NCI-H2227 (cell line): ENCODE measurements at regions not wholly inside any gene's neighbourhood (a gene's known extent, or its start where the extent isn't known, plus 50 kb on each side); places are given as distances from the start of the nearest gene placed in this dataset.

Source experiments
- DNase-seq: peaks from one replicate; lab custom pipeline; 2025; ENCODE audit not compliant: unreplicated experiment; lab: John Stamatoyannopoulos, UW

- no peak for DNase-seq
Observed at GRCh38 chr2:239607517-239608191, 206.8 kb upstream of the HDAC4 start.

GRCh38 chr2:239606741-239607516, 206.1 kb upstream of the HDAC4 start:
- no peak for DNase-seq

DNA sequence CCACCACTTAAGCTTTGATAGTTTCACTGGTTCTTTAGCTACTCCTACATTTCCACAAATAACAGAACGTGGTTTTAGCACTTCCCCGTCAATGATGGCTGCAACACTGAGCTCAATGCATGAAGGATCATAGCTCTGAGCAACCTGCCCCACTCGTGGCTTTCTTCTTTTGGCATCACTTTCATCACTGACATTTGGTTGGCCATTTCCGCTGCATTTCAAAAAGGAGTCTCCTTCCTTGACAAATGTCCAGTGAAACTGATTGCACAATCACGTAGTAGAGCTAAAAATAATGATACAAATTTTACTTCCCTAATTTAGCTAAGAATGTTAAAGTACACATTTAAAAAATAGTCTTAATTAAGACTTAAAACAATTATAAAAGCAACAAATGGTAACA, 205.2 kb upstream of the HDAC4 start:
- DNase-seq, result no peak

- no peak for DNase-seq
Observed at GRCh38 chr2:239605409-239605808, 204.6 kb upstream of the HDAC4 start.

- no peak for DNase-seq
Observed at GRCh38 chr2:239604861-239605260, 204.0 kb upstream of the HDAC4 start.

GRCh38 chr2:239603411-239604356, 202.9 kb upstream of the HDAC4 start:
- no peak for DNase-seq

GRCh38 chr2:239602290-239603282, 201.8 kb upstream of the HDAC4 start:
- no peak for DNase-seq

DNA sequence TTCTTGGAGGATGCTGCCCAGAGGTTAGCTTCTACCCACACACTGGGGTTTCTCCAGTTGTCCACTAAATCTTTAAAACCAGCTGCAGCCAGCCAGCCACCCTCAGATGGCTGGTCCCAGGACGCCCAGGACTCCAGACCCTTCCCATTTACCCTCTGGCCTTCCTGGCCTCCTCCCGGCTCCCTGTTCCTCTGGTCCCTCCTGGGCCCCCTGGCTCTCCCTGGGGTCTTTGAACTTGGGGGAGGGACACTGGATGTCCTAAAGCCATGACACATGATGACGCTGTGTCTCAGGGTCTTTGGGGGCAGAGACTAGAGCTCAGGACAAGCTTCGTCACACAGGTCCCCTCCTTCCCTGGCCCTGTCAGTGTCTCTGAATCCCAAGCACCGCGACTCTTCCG, 201.1 kb upstream of the HDAC4 start:
- no peak for DNase-seq

- DNase-seq, result no peak
Observed at GRCh38 chr2:239601201-239601851, 200.5 kb upstream of the HDAC4 start.

- no peak for DNase-seq
Observed at GRCh38 chr2:239600650-239601049, 199.8 kb upstream of the HDAC4 start.

DNA sequence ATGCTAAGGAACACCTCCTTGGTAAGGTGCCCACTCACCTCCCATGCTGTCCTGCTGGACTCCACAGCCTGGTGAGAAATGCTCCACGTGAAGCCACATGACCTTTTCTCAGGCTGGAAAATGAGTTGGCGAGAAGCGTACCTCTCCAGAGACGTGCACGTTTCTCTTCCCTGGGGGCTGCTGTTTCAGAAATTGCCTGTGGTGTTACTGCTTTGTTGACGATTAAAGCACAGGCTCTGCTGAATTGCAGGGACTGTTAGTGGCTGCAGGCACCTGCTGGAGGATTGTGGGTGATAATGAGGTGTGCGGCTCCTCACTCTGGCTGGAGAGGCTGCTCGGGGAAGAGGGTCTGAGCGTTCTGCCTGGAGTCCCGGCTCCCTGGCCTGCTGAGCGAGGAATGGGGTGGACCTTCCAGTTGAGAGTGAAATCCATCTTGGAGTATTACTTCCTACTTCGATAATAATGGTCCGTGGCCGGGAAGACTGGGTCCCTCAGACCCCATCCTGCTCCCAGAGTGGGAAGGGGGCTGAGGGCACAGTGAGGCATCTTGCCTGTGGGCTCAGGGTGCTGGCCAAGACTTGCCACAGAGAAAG, 199.3 kb upstream of the HDAC4 start:
- no peak for DNase-seq

DNA sequence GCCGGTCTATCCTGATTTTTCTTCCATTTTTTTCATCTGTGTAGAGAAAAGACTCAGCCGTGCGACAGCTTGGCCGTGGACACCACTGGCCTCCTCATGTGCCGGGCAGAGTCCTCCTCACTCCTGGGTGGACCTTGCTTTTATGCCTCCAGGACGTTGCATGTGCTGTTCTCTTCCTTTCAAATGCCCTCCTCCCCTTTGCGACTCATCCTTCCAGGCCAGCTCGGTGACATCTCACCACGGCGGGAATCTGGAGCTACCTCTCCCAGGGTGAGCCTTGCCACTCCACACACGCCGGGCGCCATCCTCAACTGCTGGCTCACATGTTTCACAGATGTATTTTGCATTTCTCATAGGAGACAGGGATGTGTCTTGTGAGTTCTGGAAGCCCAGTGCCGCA, 198.5 kb upstream of the HDAC4 start:
- DNase-seq, result no peak

GRCh38 chr2:239598732-239599090, 197.9 kb upstream of the HDAC4 start:
- no peak for DNase-seq

DNA sequence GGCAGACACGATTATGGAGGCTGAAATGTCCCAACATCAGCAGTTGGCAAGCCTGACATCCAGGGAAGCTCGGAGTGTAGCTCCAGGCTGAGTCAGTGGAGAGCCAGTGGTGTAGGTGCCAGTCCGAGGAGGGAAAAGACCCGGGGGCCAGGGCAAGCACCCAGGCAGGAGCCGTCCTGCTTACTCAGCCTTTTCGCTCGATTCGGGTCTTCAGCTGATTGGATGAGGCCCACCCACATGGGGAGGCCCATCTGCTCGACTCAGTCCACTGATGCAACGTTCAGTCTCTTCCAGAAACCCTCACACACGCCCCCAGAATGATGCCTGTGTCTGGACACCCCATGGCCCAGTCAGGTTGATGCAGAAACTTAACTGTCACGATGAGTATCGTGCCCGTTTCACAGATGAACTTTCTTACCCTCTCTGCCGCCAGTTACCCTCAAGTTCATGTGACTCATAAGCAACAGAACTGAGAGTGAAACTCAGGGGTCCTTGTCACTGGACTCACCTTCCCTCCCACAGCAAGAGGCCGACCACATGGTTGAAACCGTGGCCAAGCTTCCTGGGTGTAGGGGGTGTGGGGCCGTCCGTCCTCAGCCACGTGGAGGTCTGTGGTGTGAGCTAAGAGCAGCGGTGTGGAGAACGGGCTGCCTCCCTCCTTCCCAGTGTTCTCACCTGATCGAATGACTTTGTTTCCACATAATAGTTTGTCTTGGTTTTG, 197.4 kb upstream of the HDAC4 start:
- no peak for DNase-seq

DNA sequence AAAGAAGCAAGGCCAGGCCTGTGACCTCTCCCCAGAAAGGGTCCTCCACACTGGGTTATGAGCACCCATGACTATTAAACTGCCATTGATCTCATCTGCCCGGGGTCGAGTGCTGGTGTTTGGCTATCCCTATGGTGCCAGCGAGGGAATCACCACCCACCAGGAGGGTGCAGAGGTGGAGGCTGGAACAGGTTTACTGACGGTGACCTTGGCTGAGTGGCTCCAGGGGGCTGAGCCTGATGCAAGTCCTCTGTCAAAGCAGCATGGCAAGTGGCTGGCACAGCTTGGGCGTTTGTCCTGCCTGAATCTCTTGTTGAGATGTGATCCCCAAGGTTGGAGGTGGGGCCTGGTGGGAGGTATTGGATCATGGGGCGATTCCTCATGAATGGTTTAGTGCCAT, 196.4 kb upstream of the HDAC4 start:
- no peak for DNase-seq

- DNase-seq, result no peak
Observed at GRCh38 chr2:239596792-239597191, 196.0 kb upstream of the HDAC4 start.

- no peak for DNase-seq
Observed at GRCh38 chr2:239596253-239596652, 195.4 kb upstream of the HDAC4 start.

DNA sequence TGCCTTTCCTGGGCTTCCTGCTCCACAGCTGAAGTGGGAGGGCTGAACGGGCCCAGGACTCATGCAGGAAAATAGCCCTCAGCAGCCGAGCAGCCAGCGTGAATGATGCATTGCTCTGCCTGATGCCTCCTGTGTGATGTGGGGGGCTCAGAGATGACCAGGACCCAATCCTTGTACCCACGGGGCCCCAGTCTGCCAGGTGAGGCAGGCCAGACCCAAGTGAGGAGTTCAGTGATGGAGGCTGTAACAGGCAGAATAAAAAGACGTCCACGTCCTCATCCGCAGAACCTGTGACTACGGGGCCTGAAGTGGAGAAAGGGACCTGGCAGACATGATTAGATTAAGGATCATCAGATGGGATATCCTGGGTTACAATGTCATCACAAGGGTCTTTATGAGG, 194.9 kb upstream of the HDAC4 start:
- DNase-seq, result no peak
